Common myeloid progenitor, CD34-positive (primary cell): ENCODE measurements at regions not wholly inside any gene's neighbourhood (a gene's known extent, or its start where the extent isn't known, plus 50 kb on each side); places are given as distances from the start of the nearest gene placed in this dataset.

Experiments
- CTCF ChIA-PET: fragments of 350-600 bp; sonication (Branson Sonifier 250); formaldehyde crosslinking; loops from one replicate; lab custom pipeline; 2021; ENCODE audit warnings: antibody characterized with exemption; lab: Charles Lee
- POLR2A ChIA-PET: fragments of 350-600 bp; sonication (Branson Sonifier 250); formaldehyde crosslinking; loops from one replicate; lab custom pipeline; 2021; ENCODE audit warnings: antibody characterized with exemption; lab: Charles Lee
- DNase-seq, 3 donors: peaks; one replicate each; pipeline versions ENCODE4 v3.0.0 to v3.0.0-alpha.2; 2013
- H3K27ac ChIP-seq, 2 experiments: 1 replicate in 1 of 2; 2 replicates in 1 of 2; pipeline ENCODE4 v1.7.0; 2013; ENCODE audit warnings: inconsistent platforms in 2 of 2, low read length in 2 of 2, mild to moderate bottlenecking in 2 of 2, low read depth in 1 of 2, moderate library complexity in 1 of 2; ENCODE audit not compliant: severe bottlenecking in 2 of 2, insufficient read depth in 1 of 2, poor library complexity in 1 of 2
- H3K27me3 ChIP-seq, 5 experiments: replicated peaks in 2 of 5; 1 replicate in 3 of 5; 2 replicates in 2 of 5; pipeline versions ENCODE4 v1.6.1 to v1.7.0; 2013; ENCODE audit warnings: low read length in 4 of 5, mild to moderate bottlenecking in 2 of 5, moderate library complexity in 2 of 5, inconsistent platforms in 1 of 5; ENCODE audit not compliant: insufficient read depth in 5 of 5, control insufficient read depth in 4 of 5
- H3K36me3 ChIP-seq, 4 experiments: 1 replicate in 2 of 4; 2 replicates in 2 of 4; pipeline versions ENCODE4 v1.6.1 to v1.7.0; 2013; ENCODE audit warnings: low read length in 3 of 4, control low read depth in 1 of 4, mild to moderate bottlenecking in 1 of 4; ENCODE audit not compliant: control insufficient read depth in 4 of 4, insufficient read depth in 4 of 4
- H3K4me1 ChIP-seq, 4 experiments: 1 replicate in 3 of 4; 2 replicates in 1 of 4; pipeline versions ENCODE4 v1.6.1 to v1.7.1; 2013; ENCODE audit warnings: low read length in 3 of 4, mild to moderate bottlenecking in 3 of 4, control low read depth in 1 of 4, inconsistent platforms in 1 of 4, moderate library complexity in 1 of 4; ENCODE audit not compliant: control insufficient read depth in 4 of 4, insufficient read depth in 4 of 4; ENCODE audit errors: control extremely low read depth in 1 of 4
- H3K4me3 ChIP-seq, 7 experiments: 1 replicate in 4 of 7; 2 replicates in 3 of 7; pipeline versions ENCODE4 v1.5.1 to v1.7.0; 2013; ENCODE audit warnings: mild to moderate bottlenecking in 7 of 7, low read length in 6 of 7, moderate library complexity in 6 of 7, inconsistent platforms in 2 of 7, low read depth in 2 of 7, control low read depth in 1 of 7; ENCODE audit not compliant: insufficient read depth in 4 of 7, control insufficient read depth in 1 of 7; ENCODE audit errors: extremely low read depth in 1 of 7
- H3K9me3 ChIP-seq, 5 experiments: 1 replicate in 4 of 5; 2 replicates in 1 of 5; pipeline versions ENCODE4 v1.6.1 to v1.7.1; 2013; ENCODE audit warnings: low read length in 4 of 5, mild to moderate bottlenecking in 2 of 5, inconsistent platforms in 1 of 5, low read depth in 1 of 5, moderate library complexity in 1 of 5; ENCODE audit not compliant: control insufficient read depth in 4 of 5, insufficient read depth in 2 of 5; ENCODE audit errors: control extremely low read depth in 1 of 5
- WGBS: methylation state at CpG from one replicate; pipeline ENCODE4 v1.1.5; 2013; ENCODE audit not compliant: insufficient coverage; 5-methylcytosine and 5-hydroxymethylcytosine counted together

GRCh38 chr4:154019811-154020210 is 230.9 kb upstream of the SFRP2 start:
- no peak for DNase-seq
- POLR2A ChIA-PET, result no interaction called here
- H3K27ac ChIP-seq, result no peak overlapping the region
- WGBS, result 93% methylated on average over 7 of the region's 7 CpGs
- H3K36me3 ChIP-seq, result no peaks in the 10 kb centered on the region
- H3K27me3 ChIP-seq, result peaks cover 0 to 3% (median 0%) of the 10 kb centered on the region in 5 experiments
- H3K4me3 ChIP-seq, result no peak overlapping the region
- no peaks in the 10 kb centered on the region for H3K4me1 ChIP-seq
- H3K9me3 ChIP-seq, result no peaks in the 10 kb centered on the region
- CTCF ChIA-PET, result no interaction called here

GRCh38 chr4:154018659-154019058 is 229.8 kb upstream of the SFRP2 start:
- H3K27me3 ChIP-seq, result peaks cover 0 to 3% (median 0%) of the 10 kb centered on the region in 5 experiments
- 63% methylated on average over 2 of the region's 4 CpGs for WGBS
- peak in 1 of 3 donors; percentile 3 for DNase-seq
- ChIA-PET CTCF (no interaction called here), POLR2A (no interaction called here)
- H3K36me3 ChIP-seq, result no peaks in the 10 kb centered on the region
- no peaks in the 10 kb centered on the region for H3K4me1 ChIP-seq
- H3K4me3 ChIP-seq, result no peak overlapping the region
- no peak overlapping the region for H3K27ac ChIP-seq
- H3K9me3 ChIP-seq, result no peaks in the 10 kb centered on the region

GRCh38 chr4:154015578-154015977 is 226.7 kb upstream of the SFRP2 start:
- H3K4me3 ChIP-seq, result no peak overlapping the region
- no peak for DNase-seq
- no peak overlapping the region for H3K27ac ChIP-seq
- H3K27me3 ChIP-seq, result peaks cover 0 to 3% (median 0%) of the 10 kb centered on the region in 5 experiments
- no peaks in the 10 kb centered on the region for H3K4me1 ChIP-seq
- WGBS, result no CpG with 5 or more reads among the region's 3 CpGs
- ChIA-PET CTCF (no interaction called here), POLR2A (no interaction called here)
- H3K36me3 ChIP-seq, result no peaks in the 10 kb centered on the region
- no peaks in the 10 kb centered on the region for H3K9me3 ChIP-seq

GRCh38 chr4:154014407-154015321 is 225.8 kb upstream of the SFRP2 start:
- no peak overlapping the region for H3K27ac ChIP-seq
- WGBS, result 100% methylated on average over 3 of the region's 7 CpGs
- H3K27me3 ChIP-seq, result peaks cover 0 to 3% (median 0%) of the 10 kb centered on the region in 5 experiments
- no peaks in the 10 kb centered on the region for H3K9me3 ChIP-seq
- ChIA-PET POLR2A (no interaction called here), CTCF (interaction anchor here (0.6 kb wide), 1 partner anchor 149 kb away, joined by 3 read pairs; no protein-coding TSS in a partner anchor)
- no peaks in the 10 kb centered on the region for H3K36me3 ChIP-seq
- DNase-seq, result no peak
- H3K4me3 ChIP-seq, result no peak overlapping the region
- no peaks in the 10 kb centered on the region for H3K4me1 ChIP-seq

GRCh38 chr4:154013576-154013975 is 224.7 kb upstream of the SFRP2 start:
- Histone ChIP-seq H3K9me3 (no peaks in the 10 kb centered on the region), H3K27me3 (peaks cover 0 to 3% (median 0%) of the 10 kb centered on the region in 5 experiments), H3K36me3 (no peaks in the 10 kb centered on the region), H3K4me3 (no peak overlapping the region), H3K4me1 (no peaks in the 10 kb centered on the region), H3K27ac (no peak overlapping the region)
- POLR2A ChIA-PET, result no interaction called here
- DNase-seq, result no peak
- CTCF ChIA-PET, result no interaction called here

GRCh38 chr4:154010371-154010770 is 221.5 kb upstream of the SFRP2 start:
- H3K36me3 ChIP-seq, result no peaks in the 10 kb centered on the region
- peaks cover 0 to 3% (median 0%) of the 10 kb centered on the region in 5 experiments for H3K27me3 ChIP-seq
- DNase-seq, result no peak
- ChIA-PET POLR2A (no interaction called here), CTCF (no interaction called here)
- no peaks in the 10 kb centered on the region for H3K4me1 ChIP-seq
- 98% methylated on average over 6 of the region's 7 CpGs for WGBS
- H3K27ac ChIP-seq, result no peak overlapping the region
- no peaks in the 10 kb centered on the region for H3K9me3 ChIP-seq
- no peak overlapping the region for H3K4me3 ChIP-seq

- Histone ChIP-seq H3K4me3 (no peak overlapping the region), H3K4me1 (no peaks in the 10 kb centered on the region), H3K27ac (no peak overlapping the region), H3K27me3 (peaks cover 0 to 2% (median 0%) of the 10 kb centered on the region in 5 experiments), H3K9me3 (no peaks in the 10 kb centered on the region), H3K36me3 (no peaks in the 10 kb centered on the region)
- WGBS, result 100% methylated on average over 2 of the region's 6 CpGs
- no peak for DNase-seq
- ChIA-PET POLR2A (no interaction called here), CTCF (no interaction called here)
Observed at GRCh38 chr4:154009788-154010187, 220.9 kb upstream of the SFRP2 start.
